HepG2 (cell line): ENCODE measurements at regions not wholly inside any gene's neighbourhood (a gene's known extent, or its start where the extent isn't known, plus 50 kb on each side); places are given as distances from the start of the nearest gene placed in this dataset.

Experiments used
- JUND ChIP-seq: sonication (generic); formaldehyde crosslinking; IDR thresholded peaks from 2 replicates; pipeline ENCODE4 v1.8.0; 2022; ENCODE audit warnings: mild to moderate bottlenecking, missing genetic modification reagents
- POLR2A ChIP-seq, 2 experiments: IDR thresholded peaks; 2 replicates each; pipeline ENCODE4 v1.6.1; 2011; ENCODE audit warnings: low read depth in 2 of 2, low read length in 2 of 2, mild to moderate bottlenecking in 1 of 2, moderate library complexity in 1 of 2; ENCODE audit not compliant: insufficient read depth in 1 of 2
- ZBTB1 ChIP-seq: sonication (generic); formaldehyde crosslinking; IDR thresholded peaks from 2 replicates; pipeline ENCODE4 v1.4.0; 2020; ENCODE audit warnings: missing genetic modification reagents, borderline replicate concordance
- ZEB1 ChIP-seq: IDR thresholded peaks from 2 replicates; pipeline ENCODE4 v1.6.1; 2012; ENCODE audit warnings: mild to moderate bottlenecking, low read depth, inconsistent platforms; ENCODE audit not compliant: insufficient replicate concordance
- TF ChIP-seq, protein P1 (sequence below): sonication (generic); formaldehyde crosslinking; IDR thresholded peaks from 2 replicates; pipeline ENCODE4 v1.5.0; 2020; ENCODE audit warnings: mild to moderate bottlenecking, missing genetic modification reagents, moderate library complexity
- TF ChIP-seq, protein P2 (sequence below): IDR thresholded peaks from 2 replicates; pipeline ENCODE4 v1.6.1; 2016; ENCODE audit warnings: control low read depth

- TF ChIP-seq, protein P1, sequence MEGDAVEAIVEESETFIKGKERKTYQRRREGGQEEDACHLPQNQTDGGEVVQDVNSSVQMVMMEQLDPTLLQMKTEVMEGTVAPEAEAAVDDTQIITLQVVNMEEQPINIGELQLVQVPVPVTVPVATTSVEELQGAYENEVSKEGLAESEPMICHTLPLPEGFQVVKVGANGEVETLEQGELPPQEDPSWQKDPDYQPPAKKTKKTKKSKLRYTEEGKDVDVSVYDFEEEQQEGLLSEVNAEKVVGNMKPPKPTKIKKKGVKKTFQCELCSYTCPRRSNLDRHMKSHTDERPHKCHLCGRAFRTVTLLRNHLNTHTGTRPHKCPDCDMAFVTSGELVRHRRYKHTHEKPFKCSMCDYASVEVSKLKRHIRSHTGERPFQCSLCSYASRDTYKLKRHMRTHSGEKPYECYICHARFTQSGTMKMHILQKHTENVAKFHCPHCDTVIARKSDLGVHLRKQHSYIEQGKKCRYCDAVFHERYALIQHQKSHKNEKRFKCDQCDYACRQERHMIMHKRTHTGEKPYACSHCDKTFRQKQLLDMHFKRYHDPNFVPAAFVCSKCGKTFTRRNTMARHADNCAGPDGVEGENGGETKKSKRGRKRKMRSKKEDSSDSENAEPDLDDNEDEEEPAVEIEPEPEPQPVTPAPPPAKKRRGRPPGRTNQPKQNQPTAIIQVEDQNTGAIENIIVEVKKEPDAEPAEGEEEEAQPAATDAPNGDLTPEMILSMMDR (CRISPR knock-in tag), result no peak
- TF ChIP-seq, protein P2, sequence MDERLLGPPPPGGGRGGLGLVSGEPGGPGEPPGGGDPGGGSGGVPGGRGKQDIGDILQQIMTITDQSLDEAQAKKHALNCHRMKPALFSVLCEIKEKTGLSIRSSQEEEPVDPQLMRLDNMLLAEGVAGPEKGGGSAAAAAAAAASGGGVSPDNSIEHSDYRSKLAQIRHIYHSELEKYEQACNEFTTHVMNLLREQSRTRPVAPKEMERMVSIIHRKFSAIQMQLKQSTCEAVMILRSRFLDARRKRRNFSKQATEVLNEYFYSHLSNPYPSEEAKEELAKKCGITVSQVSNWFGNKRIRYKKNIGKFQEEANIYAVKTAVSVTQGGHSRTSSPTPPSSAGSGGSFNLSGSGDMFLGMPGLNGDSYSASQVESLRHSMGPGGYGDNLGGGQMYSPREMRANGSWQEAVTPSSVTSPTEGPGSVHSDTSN, result no peak
- TF ChIP-seq JUND (CRISPR knock-in tag), result no peak
- TF ChIP-seq ZBTB1 (CRISPR knock-in tag), result no peak
- no peak for TF ChIP-seq ZEB1
- no peak for TF ChIP-seq POLR2A (IDR thresholded peaks at IDR 0.05; ENCODE audit: insufficient read depth in 1 of 2, low read depth in 2 of 2, low read length in 2 of 2)
These were observed 105.3 kb upstream of the SPRY1 start for GRCh38 chr4:123291329-123291728.
